ENCODE measurements at regions not wholly inside any gene's neighbourhood (a gene's known extent, or its start where the extent isn't known, plus 50 kb on each side); places are given as distances from the start of the nearest gene placed in this dataset.
"Not testable (repeated sequence)": the region's sequence is repeated elsewhere in the genome, so short reads cannot be mapped to it uniquely, and the experiment has no call there.

- Histone ChIP-seq H3K36me3 (ENCODE audit: control insufficient read depth, insufficient read depth, low read length) (no peaks in the 10 kb centered on the region), H3K27me3 (ENCODE audit: control insufficient read depth, insufficient read depth, low read length) (no peaks in the 10 kb centered on the region), H3K27ac (ENCODE audit: low read depth, low read length) (no peak overlapping the region), H3K9ac (ENCODE audit: low read length) (no peak overlapping the region), H3K4me3 (ENCODE audit: low read depth, low read length) (no peak overlapping the region), H3K4me1 (ENCODE audit: control insufficient read depth, insufficient read depth, low read length) (no peaks in the 10 kb centered on the region), H3K9me3 (ENCODE audit: control insufficient read depth, insufficient read depth, low read depth, low read length) (no peaks in the 10 kb centered on the region)
Measured at GRCh38 chr13:23025864-23026608, 154.7 kb upstream of the SGCG start.

- H3K4me3 ChIP-seq (ENCODE audit: low read depth, low read length) = no peak overlapping the region
- H3K4me1 ChIP-seq (ENCODE audit: control insufficient read depth, insufficient read depth, low read length) = peaks cover 5% of the 10 kb centered on the region; the same call in 1 of the 2 replicates
Measured at GRCh38 chr13:23039266-23039935, 141.4 kb upstream of the SGCG start.

GRCh38 chr13:23042181-23042580 lies 138.6 kb upstream of the SGCG start:
- no peaks in the 10 kb centered on the region for H3K9me3 ChIP-seq (ENCODE audit: control insufficient read depth, insufficient read depth, low read depth, low read length)
- H3K36me3 ChIP-seq (ENCODE audit: control insufficient read depth, insufficient read depth, low read length) = no peaks in the 10 kb centered on the region
- H3K27me3 ChIP-seq (ENCODE audit: control insufficient read depth, insufficient read depth, low read length) = no peaks in the 10 kb centered on the region
- H3K27ac ChIP-seq (ENCODE audit: low read depth, low read length) = no peak overlapping the region
- no peak overlapping the region for H3K4me3 ChIP-seq (ENCODE audit: low read depth, low read length)
- no peak overlapping the region for H3K9ac ChIP-seq (ENCODE audit: low read length)
- peaks cover 5% of the 10 kb centered on the region; the same call in 1 of the 2 replicates for H3K4me1 ChIP-seq (ENCODE audit: control insufficient read depth, insufficient read depth, low read length)

More at GRCh38 chr13:23039266-23039935, 141.4 kb upstream of the SGCG start:
- Histone ChIP-seq H3K9ac (ENCODE audit: low read length) (no peak overlapping the region), H3K36me3 (ENCODE audit: control insufficient read depth, insufficient read depth, low read length) (no peaks in the 10 kb centered on the region), H3K27me3 (ENCODE audit: control insufficient read depth, insufficient read depth, low read length) (no peaks in the 10 kb centered on the region), H3K27ac (ENCODE audit: low read depth, low read length) (no peak overlapping the region), H3K9me3 (ENCODE audit: control insufficient read depth, insufficient read depth, low read depth, low read length) (no peaks in the 10 kb centered on the region)

- no peak overlapping the region for H3K4me3 ChIP-seq (ENCODE audit: low read depth, low read length)
- no peaks in the 10 kb centered on the region for H3K9me3 ChIP-seq (ENCODE audit: control insufficient read depth, insufficient read depth, low read depth, low read length)
- no peaks in the 10 kb centered on the region for H3K36me3 ChIP-seq (ENCODE audit: control insufficient read depth, insufficient read depth, low read length)
- H3K9ac ChIP-seq (ENCODE audit: low read length) = no peak overlapping the region
- H3K4me1 ChIP-seq (ENCODE audit: control insufficient read depth, insufficient read depth, low read length) = no peaks in the 10 kb centered on the region
- H3K27me3 ChIP-seq (ENCODE audit: control insufficient read depth, insufficient read depth, low read length) = no peaks in the 10 kb centered on the region
- H3K27ac ChIP-seq (ENCODE audit: low read depth, low read length) = no peak overlapping the region
Measured at GRCh38 chr13:23044906-23045305, 135.9 kb upstream of the SGCG start.

- no peaks in the 10 kb centered on the region for H3K36me3 ChIP-seq (ENCODE audit: control insufficient read depth, insufficient read depth, low read length)
- H3K27me3 ChIP-seq (ENCODE audit: control insufficient read depth, insufficient read depth, low read length) = no peaks in the 10 kb centered on the region
- no peaks in the 10 kb centered on the region for H3K4me1 ChIP-seq (ENCODE audit: control insufficient read depth, insufficient read depth, low read length)
- no peak overlapping the region for H3K9ac ChIP-seq (ENCODE audit: low read length)
- H3K27ac ChIP-seq (ENCODE audit: low read depth, low read length) = no peak overlapping the region
- no peak overlapping the region for H3K4me3 ChIP-seq (ENCODE audit: low read depth, low read length)
- H3K9me3 ChIP-seq (ENCODE audit: control insufficient read depth, insufficient read depth, low read depth, low read length) = no peaks in the 10 kb centered on the region
Measured at GRCh38 chr13:23050126-23050525, 130.7 kb upstream of the SGCG start.

- not testable (repeated sequence) for H3K4me3 ChIP-seq (ENCODE audit: low read depth, low read length); H3K27me3 ChIP-seq (ENCODE audit: control insufficient read depth, insufficient read depth, low read length); H3K36me3 ChIP-seq (ENCODE audit: control insufficient read depth, insufficient read depth, low read length); H3K4me1 ChIP-seq (ENCODE audit: control insufficient read depth, insufficient read depth, low read length); H3K9me3 ChIP-seq (ENCODE audit: control insufficient read depth, insufficient read depth, low read depth, low read length); H3K9ac ChIP-seq (ENCODE audit: low read length); H3K27ac ChIP-seq (ENCODE audit: low read depth, low read length)
Measured at GRCh38 chr13:23053711-23054110, 127.1 kb upstream of the SGCG start.

GRCh38 chr13:23059173-23059572 lies 121.6 kb upstream of the SGCG start:
- Histone ChIP-seq H3K36me3 (ENCODE audit: control insufficient read depth, insufficient read depth, low read length) (no peaks in the 10 kb centered on the region), H3K27me3 (ENCODE audit: control insufficient read depth, insufficient read depth, low read length) (no peaks in the 10 kb centered on the region), H3K9me3 (ENCODE audit: control insufficient read depth, insufficient read depth, low read depth, low read length) (no peaks in the 10 kb centered on the region), H3K9ac (ENCODE audit: low read length) (no peak overlapping the region), H3K4me3 (ENCODE audit: low read depth, low read length) (no peak overlapping the region), H3K4me1 (ENCODE audit: control insufficient read depth, insufficient read depth, low read length) (no peaks in the 10 kb centered on the region), H3K27ac (ENCODE audit: low read depth, low read length) (no peak overlapping the region)

- H3K9me3 ChIP-seq (ENCODE audit: control insufficient read depth, insufficient read depth, low read depth, low read length) = no peaks in the 10 kb centered on the region
- no peak overlapping the region for H3K9ac ChIP-seq (ENCODE audit: low read length)
- H3K36me3 ChIP-seq (ENCODE audit: control insufficient read depth, insufficient read depth, low read length) = no peaks in the 10 kb centered on the region
- no peaks in the 10 kb centered on the region for H3K27me3 ChIP-seq (ENCODE audit: control insufficient read depth, insufficient read depth, low read length)
- H3K27ac ChIP-seq (ENCODE audit: low read depth, low read length) = no peak overlapping the region
- no peaks in the 10 kb centered on the region for H3K4me1 ChIP-seq (ENCODE audit: control insufficient read depth, insufficient read depth, low read length)
- no peak overlapping the region for H3K4me3 ChIP-seq (ENCODE audit: low read depth, low read length)
Measured at GRCh38 chr13:23060959-23061358, 119.8 kb upstream of the SGCG start.

- Histone ChIP-seq H3K9ac (ENCODE audit: low read length) (no peak overlapping the region), H3K27ac (ENCODE audit: low read depth, low read length) (no peak overlapping the region), H3K27me3 (ENCODE audit: control insufficient read depth, insufficient read depth, low read length) (no peaks in the 10 kb centered on the region), H3K4me3 (ENCODE audit: low read depth, low read length) (no peak overlapping the region), H3K4me1 (ENCODE audit: control insufficient read depth, insufficient read depth, low read length) (no peaks in the 10 kb centered on the region), H3K9me3 (ENCODE audit: control insufficient read depth, insufficient read depth, low read depth, low read length) (peaks cover 5% of the 10 kb centered on the region), H3K36me3 (ENCODE audit: control insufficient read depth, insufficient read depth, low read length) (no peaks in the 10 kb centered on the region)
Measured at GRCh38 chr13:23067129-23067528, 113.7 kb upstream of the SGCG start.

- no peak overlapping the region for H3K4me3 ChIP-seq (ENCODE audit: low read depth, low read length)
- no peak overlapping the region for H3K9ac ChIP-seq (ENCODE audit: low read length)
- no peaks in the 10 kb centered on the region for H3K36me3 ChIP-seq (ENCODE audit: control insufficient read depth, insufficient read depth, low read length)
- H3K4me1 ChIP-seq (ENCODE audit: control insufficient read depth, insufficient read depth, low read length) = no peaks in the 10 kb centered on the region
- no peak overlapping the region for H3K27ac ChIP-seq (ENCODE audit: low read depth, low read length)
- peaks cover 5% of the 10 kb centered on the region for H3K9me3 ChIP-seq (ENCODE audit: control insufficient read depth, insufficient read depth, low read depth, low read length)
- H3K27me3 ChIP-seq (ENCODE audit: control insufficient read depth, insufficient read depth, low read length) = no peaks in the 10 kb centered on the region
Measured at GRCh38 chr13:23069566-23069965, 111.2 kb upstream of the SGCG start.

GRCh38 chr13:23074075-23074828 lies 106.5 kb upstream of the SGCG start:
- H3K27ac ChIP-seq (ENCODE audit: low read depth, low read length) = no peak overlapping the region
- no peaks in the 10 kb centered on the region for H3K4me1 ChIP-seq (ENCODE audit: control insufficient read depth, insufficient read depth, low read length)
- no peaks in the 10 kb centered on the region for H3K27me3 ChIP-seq (ENCODE audit: control insufficient read depth, insufficient read depth, low read length)
- H3K36me3 ChIP-seq (ENCODE audit: control insufficient read depth, insufficient read depth, low read length) = no peaks in the 10 kb centered on the region
- H3K4me3 ChIP-seq (ENCODE audit: low read depth, low read length) = no peak overlapping the region
- no peak overlapping the region for H3K9ac ChIP-seq (ENCODE audit: low read length)
- peaks cover 5% of the 10 kb centered on the region for H3K9me3 ChIP-seq (ENCODE audit: control insufficient read depth, insufficient read depth, low read depth, low read length)
